Prostate gland (tissue), 2 donors: ENCODE measurements at regions not wholly inside any gene's neighbourhood (a gene's known extent, or its start where the extent isn't known, plus 50 kb on each side); places are given as distances from the start of the nearest gene placed in this dataset.

Experiments used
- DNase-seq: peaks from one replicate; pipeline ENCODE4 v3.0.0-alpha.2; 2019; ENCODE audit warnings: low spot score
- H3K27ac ChIP-seq, 2 donors: fragments of 200-600 bp; sonication (generic); 2 replicates each; pipeline ENCODE4 v1.5.1; 2017 to 2019
- H3K27me3 ChIP-seq: fragments of 200-600 bp; sonication (generic); replicated peaks from 2 replicates; pipeline ENCODE4 v1.5.1; 2019; ENCODE audit not compliant: insufficient read depth
- H3K36me3 ChIP-seq, 2 donors: fragments of 200-600 bp; sonication (generic); 1 replicate in 1 of 2; 2 replicates in 1 of 2; pipeline versions ENCODE4 v1.5.1 to v1.8.1; 2017 to 2019
- H3K4me1 ChIP-seq: fragments of 200-600 bp; sonication (generic); replicated peaks from 2 replicates; pipeline ENCODE4 v1.5.1; 2019
- H3K4me3 ChIP-seq, 2 donors: fragments of 200-600 bp; sonication (generic); 2 replicates each; pipeline ENCODE4 v1.5.1; 2017 to 2019
- H3K9me3 ChIP-seq: fragments of 200-600 bp; sonication (generic); 2 replicates; pipeline ENCODE4 v1.5.1; 2017
- CTCF ChIP-seq, 4 experiments: fragments of 200-600 bp in 2 of 4; fragments of 450-650 bp in 2 of 4; sonication (generic) in 2 of 4; IDR thresholded peaks; 1 replicate in 3 of 4; 2 replicates in 1 of 4; pipeline ENCODE4 v1.5.1; 2016 to 2019; ENCODE audit warnings: antibody characterized with exemption in 4 of 4, mild to moderate bottlenecking in 2 of 4, moderate library complexity in 2 of 4
- POLR2A ChIP-seq: fragments of 450-650 bp; IDR thresholded peaks from one replicate; pipeline ENCODE4 v1.6.1; 2016; ENCODE audit warnings: antibody characterized with exemption, mild to moderate bottlenecking
- POLR2AphosphoS5 ChIP-seq: sonication (generic); formaldehyde crosslinking; IDR thresholded peaks from one replicate; pipeline ENCODE4 v1.6.1; 2017; ENCODE audit warnings: antibody characterized with exemption
- WGBS: methylation state at CpG from one replicate; pipeline ENCODE4 v1.1.5; 2018; 5-methylcytosine and 5-hydroxymethylcytosine counted together
- intact Hi-C: fragments of 100-400 bp; cut with DNase I; formaldehyde crosslinking; loops from one replicate; pipeline ENCODE4 v1.14.2; 2022

GRCh38 chr10:36722777-36723176 is 402.6 kb upstream of the ANKRD30A start:
- 89% methylated on average over 9 of the region's 9 CpGs for WGBS
- H3K36me3 ChIP-seq, result no peaks in the 10 kb centered on the region
- no peaks in the 10 kb centered on the region for H3K9me3 ChIP-seq
- no peak overlapping the region for H3K27ac ChIP-seq
- DNase-seq, result no peak
- TF ChIP-seq POLR2A (no peak), CTCF (IDR thresholded peaks at IDR 0.05) (no peak), POLR2AphosphoS5 (no peak)
- intact Hi-C loops, result no loop called here
- no peaks in the 10 kb centered on the region for H3K4me1 ChIP-seq
- H3K4me3 ChIP-seq, result no peak overlapping the region
- no peaks in the 10 kb centered on the region for H3K27me3 ChIP-seq

GRCh38 chr10:36721871-36722270 is 403.5 kb upstream of the ANKRD30A start:
- Histone ChIP-seq H3K27ac (no peak overlapping the region), H3K36me3 (no peaks in the 10 kb centered on the region), H3K9me3 (no peaks in the 10 kb centered on the region), H3K4me1 (no peaks in the 10 kb centered on the region), H3K27me3 (no peaks in the 10 kb centered on the region), H3K4me3 (no peak overlapping the region)
- intact Hi-C loops, result no loop called here
- DNase-seq, result no peak
- 38% methylated on average over 2 of the region's 2 CpGs for WGBS
- TF ChIP-seq POLR2A (no peak), POLR2AphosphoS5 (no peak), CTCF (IDR thresholded peaks at IDR 0.05) (no peak)

GRCh38 chr10:36720895-36721294 is 404.5 kb upstream of the ANKRD30A start:
- Histone ChIP-seq H3K27me3 (no peaks in the 10 kb centered on the region), H3K27ac (no peak overlapping the region), H3K4me3 (no peak overlapping the region), H3K36me3 (no peaks in the 10 kb centered on the region), H3K9me3 (no peaks in the 10 kb centered on the region), H3K4me1 (no peaks in the 10 kb centered on the region)
- no peak for DNase-seq
- no peak for TF ChIP-seq CTCF (IDR thresholded peaks at IDR 0.05)
- no peak for TF ChIP-seq POLR2AphosphoS5
- no peak for TF ChIP-seq POLR2A
- intact Hi-C loops, result no loop called here
- 37% methylated on average over 1 of the region's 1 CpG for WGBS

- no peak for DNase-seq
- WGBS, result 77% methylated on average over 2 of the region's 2 CpGs
- TF ChIP-seq POLR2AphosphoS5 (no peak), CTCF (IDR thresholded peaks at IDR 0.05) (no peak), POLR2A (no peak)
- H3K27ac ChIP-seq, result no peak overlapping the region
- H3K36me3 ChIP-seq, result no peaks in the 10 kb centered on the region
- no peaks in the 10 kb centered on the region for H3K9me3 ChIP-seq
- no peaks in the 10 kb centered on the region for H3K4me1 ChIP-seq
- H3K4me3 ChIP-seq, result no peak overlapping the region
- H3K27me3 ChIP-seq, result no peaks in the 10 kb centered on the region
- intact Hi-C loops, result no loop called here
Measured at GRCh38 chr10:36717118-36717517, 408.3 kb upstream of the ANKRD30A start.

GRCh38 chr10:36716291-36716690 is 409.1 kb upstream of the ANKRD30A start:
- no peak for DNase-seq
- intact Hi-C loops, result no loop called here
- WGBS, result 69% methylated on average over 2 of the region's 2 CpGs
- Histone ChIP-seq H3K27me3 (no peaks in the 10 kb centered on the region), H3K27ac (no peak overlapping the region), H3K4me3 (no peak overlapping the region), H3K4me1 (no peaks in the 10 kb centered on the region), H3K9me3 (no peaks in the 10 kb centered on the region), H3K36me3 (no peaks in the 10 kb centered on the region)
- TF ChIP-seq POLR2AphosphoS5, result no peak
- no peak for TF ChIP-seq CTCF (IDR thresholded peaks at IDR 0.05)
- TF ChIP-seq POLR2A, result no peak
